ENCODE measurements at regions not wholly inside any gene's neighbourhood (a gene's known extent, or its start where the extent isn't known, plus 50 kb on each side); places are given as distances from the start of the nearest gene placed in this dataset.

- TF ChIP-seq CHD7 (IDR thresholded peaks at IDR 0.05; ENCODE audit: insufficient replicate concordance, low read length), result peak; percentile 86
- peak in 1 of 3 experiments; percentile 37; a peak in 1 of 4 replicates for TF ChIP-seq CTCF (IDR thresholded peaks at IDR 0.05; ENCODE audit: control extremely low read depth in 1 of 3, insufficient read depth in 1 of 3, low read depth in 1 of 3, low read length in 3 of 3)
- no peak for TF ChIP-seq RFX5 (IDR thresholded peaks at IDR 0.05; ENCODE audit: borderline replicate concordance, low read depth, low read length)
Observed at GRCh38 chr4:35541888-35542213, 702.5 kb downstream of the ARAP2 start (continued).
